H1 (cell line): ENCODE measurements at regions not wholly inside any gene's neighbourhood (a gene's known extent, or its start where the extent isn't known, plus 50 kb on each side); places are given as distances from the start of the nearest gene placed in this dataset.

ENCODE experiments used
- CTCF ChIA-PET: fragments of 300-600 bp; sonication (Branson Sonifier 250); formaldehyde crosslinking; loops from one replicate; lab custom pipeline; 2021; ENCODE audit not compliant: partially characterized antibody; lab: Charles Lee
- POLR2A ChIA-PET: fragments of 300-600 bp; sonication (Branson Sonifier 250); formaldehyde crosslinking; loops from one replicate; lab custom pipeline; 2021; ENCODE audit warnings: inconsistent platforms; ENCODE audit not compliant: partially characterized antibody; lab: Charles Lee
- DNase-seq, 2 experiments: peaks; one replicate each; pipeline versions ENCODE4 v3.0.0 to v3.0.0-alpha.2; 2010 to 2022; ENCODE audit warnings: low spot score in 2 of 2, low read depth in 1 of 2, mixed read lengths in 1 of 2
- FAIRE-seq: peaks from 2 replicates; lab custom pipeline; 2011; peaks lifted over from hg19 to GRCh38; lab: Jason Lieb, UNC
- H2AFZ ChIP-seq: 2 replicates; pipeline ENCODE4 v1.8.1; 2012; ENCODE audit warnings: low read length, inconsistent platforms
- H2AK5ac ChIP-seq: 2 replicates; pipeline ENCODE4 v1.6.1; 2013; ENCODE audit warnings: low read depth, low read length
- H2BK120ac ChIP-seq: replicated peaks from 2 replicates; pipeline ENCODE3; 2013; ENCODE audit warnings: low read depth, low read length, inconsistent platforms
- H2BK12ac ChIP-seq: 2 replicates; pipeline ENCODE4 v1.6.1; 2013; ENCODE audit warnings: low read depth, low read length
- H2BK15ac ChIP-seq: 2 replicates; pipeline ENCODE4 v1.6.1; 2013; ENCODE audit warnings: low read length
- H2BK20ac ChIP-seq: 2 replicates; pipeline ENCODE4 v1.6.1; 2013; ENCODE audit warnings: low read length
- H2BK5ac ChIP-seq: 2 replicates; pipeline ENCODE4 v1.6.1; 2013; ENCODE audit warnings: low read depth, low read length
- H3K14ac ChIP-seq: 2 replicates; pipeline ENCODE4 v1.6.1; 2013; ENCODE audit warnings: inconsistent platforms; ENCODE audit not compliant: insufficient read length
- H3K18ac ChIP-seq: 2 replicates; pipeline ENCODE4 v1.6.1; 2013; ENCODE audit warnings: low read length; ENCODE audit errors: extremely low read depth
- H3K23ac ChIP-seq: 2 replicates; pipeline ENCODE4 v1.6.1; 2013; ENCODE audit warnings: inconsistent platforms; ENCODE audit not compliant: insufficient read length
- H3K23me2 ChIP-seq: 2 replicates; pipeline ENCODE4 v1.6.1; 2013; ENCODE audit warnings: low read depth, low read length
- H3K27ac ChIP-seq: 2 replicates; pipeline ENCODE4 v1.6.1; 2011; ENCODE audit warnings: low read depth, low read length, inconsistent platforms
- H3K27me3 ChIP-seq, 4 experiments: replicated peaks in 1 of 4; 1 replicate in 1 of 4; 2 replicates in 3 of 4; pipeline versions ENCODE4 v1.6.1 to v1.8.1; 2011 to 2013; ENCODE audit warnings: low read length in 3 of 4, mild to moderate bottlenecking in 3 of 4, inconsistent platforms in 2 of 4, mixed read lengths in 2 of 4, moderate library complexity in 1 of 4; ENCODE audit not compliant: control insufficient read depth in 3 of 4, insufficient read depth in 3 of 4; ENCODE audit errors: extremely low read depth in 1 of 4
- H3K36me3 ChIP-seq, 4 experiments: 2 replicates each; pipeline versions ENCODE4 v1.6.1 to v1.8.1; 2011 to 2013; ENCODE audit warnings: mild to moderate bottlenecking in 4 of 4, low read length in 3 of 4, moderate library complexity in 2 of 4, control low read depth in 1 of 4, inconsistent platforms in 1 of 4; ENCODE audit not compliant: insufficient read depth in 4 of 4, control insufficient read depth in 2 of 4
- H3K4ac ChIP-seq: replicated peaks from 2 replicates; pipeline ENCODE3; 2013; ENCODE audit warnings: low read length, low read depth, mixed read lengths, inconsistent platforms; ENCODE audit not compliant: insufficient read length
- H3K4me1 ChIP-seq, 4 experiments: replicated peaks in 1 of 4; 1 replicate in 1 of 4; 2 replicates in 3 of 4; pipeline versions ENCODE4 v1.6.1 to v1.8.1; 2011 to 2013; ENCODE audit warnings: low read length in 3 of 4, inconsistent platforms in 2 of 4, mixed read lengths in 1 of 4; ENCODE audit not compliant: insufficient read depth in 4 of 4, control insufficient read depth in 3 of 4
- H3K4me2 ChIP-seq, 2 experiments: 2 replicates each; pipeline versions ENCODE4 v1.6.1 to v1.8.1; 2011 to 2013; ENCODE audit warnings: low read depth in 2 of 2, low read length in 2 of 2, control low read depth in 1 of 2, inconsistent platforms in 1 of 2, mild to moderate bottlenecking in 1 of 2; ENCODE audit not compliant: insufficient read depth in 1 of 2
- H3K4me3 ChIP-seq, 4 experiments: fragments of 200-600, 300-600 bp in 1 of 4; sonication (generic), shearing (Covaris generic), sonication (Bioruptor Twin) in 1 of 4; 2 replicates each; pipeline versions ENCODE4 v1.5.1 to v1.8.1; 2011 to 2016; ENCODE audit warnings: low read length in 4 of 4, low read depth in 3 of 4, control low read depth in 2 of 4, inconsistent platforms in 2 of 4, mild to moderate bottlenecking in 2 of 4, mixed read lengths in 1 of 4, moderate library complexity in 1 of 4; ENCODE audit not compliant: insufficient read depth in 2 of 4; ENCODE audit errors: extremely low read depth in 1 of 4
- H3K56ac ChIP-seq: replicated peaks from 2 replicates; pipeline ENCODE3; 2013; ENCODE audit warnings: low read depth, mild to moderate bottlenecking, mixed read lengths, low read length, inconsistent platforms; ENCODE audit not compliant: insufficient read length
- H3K79me1 ChIP-seq: 2 replicates; pipeline ENCODE4 v1.6.1; 2013; ENCODE audit warnings: low read depth, low read length, control low read depth
- H3K79me2 ChIP-seq, 2 experiments: 2 replicates each; pipeline versions ENCODE4 v1.6.1 to v1.8.1; 2012 to 2013; ENCODE audit warnings: low read length in 2 of 2, mild to moderate bottlenecking in 2 of 2, inconsistent platforms in 1 of 2; ENCODE audit not compliant: insufficient read depth in 2 of 2, control insufficient read depth in 1 of 2
- H3K9ac ChIP-seq, 4 experiments: replicated peaks in 1 of 4; 1 replicate in 1 of 4; 2 replicates in 3 of 4; pipeline versions ENCODE4 v1.6.1 to v1.8.1; 2011 to 2013; ENCODE audit warnings: low read depth in 3 of 4, low read length in 3 of 4, control low read depth in 2 of 4, mild to moderate bottlenecking in 2 of 4, moderate library complexity in 2 of 4, inconsistent platforms in 1 of 4; ENCODE audit errors: extremely low read depth in 1 of 4
- H3K9me3 ChIP-seq, 2 experiments: 2 replicates each; pipeline versions ENCODE4 v1.6.1 to v1.8.1; 2012 to 2013; ENCODE audit warnings: mild to moderate bottlenecking in 2 of 2, moderate library complexity in 2 of 2, control low read depth in 1 of 2, inconsistent platforms in 1 of 2, low read depth in 1 of 2, low read length in 1 of 2, mixed read lengths in 1 of 2; ENCODE audit not compliant: insufficient read depth in 2 of 2
- H4K20me1 ChIP-seq, 2 experiments: replicated peaks in 1 of 2; 2 replicates each; pipeline versions ENCODE3 to v1.8.1; 2011 to 2013; ENCODE audit warnings: inconsistent platforms in 2 of 2, low read length in 2 of 2, mild to moderate bottlenecking in 1 of 2; ENCODE audit not compliant: insufficient read depth in 2 of 2, control insufficient read depth in 1 of 2
- H4K5ac ChIP-seq: 2 replicates; pipeline ENCODE4 v1.6.1; 2013; ENCODE audit warnings: low read length, low read depth, mixed read lengths, inconsistent platforms; ENCODE audit not compliant: insufficient read length
- H4K8ac ChIP-seq: 2 replicates; pipeline ENCODE4 v1.8.0; 2013; ENCODE audit warnings: mild to moderate bottlenecking, moderate library complexity, low read length, inconsistent platforms; ENCODE audit not compliant: insufficient read depth; ENCODE audit errors: extremely low read depth
- H4K91ac ChIP-seq: replicated peaks from 2 replicates; pipeline ENCODE3; 2013; ENCODE audit warnings: low read length, mixed read lengths, inconsistent platforms; ENCODE audit not compliant: insufficient read length
- MAFK ChIP-seq: IDR thresholded peaks from 2 replicates; pipeline ENCODE4 v1.6.1; 2012; ENCODE audit warnings: low read depth, mild to moderate bottlenecking, improper control_type of control experiment, low read length
- POU5F1 ChIP-seq: IDR thresholded peaks from 2 replicates; pipeline ENCODE4 v1.6.1; 2011; ENCODE audit warnings: low read depth, mild to moderate bottlenecking, low read length, moderate library complexity
- SIRT6 ChIP-seq: IDR thresholded peaks from one replicate; pipeline ENCODE4 v1.7.1; 2012; ENCODE audit warnings: low read length, inconsistent platforms
- TAF7 ChIP-seq: optimal IDR thresholded peaks from 2 replicates; pipeline ENCODE3; 2011; ENCODE audit warnings: low read depth, mild to moderate bottlenecking, inconsistent platforms, low read length, moderate library complexity, borderline replicate concordance
- TEAD4 ChIP-seq: IDR thresholded peaks from 2 replicates; pipeline ENCODE4 v1.6.1; 2012; ENCODE audit warnings: low read depth, low read length, inconsistent platforms, mixed read lengths
- YY1 ChIP-seq: IDR thresholded peaks from 2 replicates; pipeline ENCODE4 v1.6.1; 2011; ENCODE audit warnings: low read depth, mild to moderate bottlenecking, low read length
- WGBS, 2 experiments: shearing (Covaris generic) in 1 of 2; methylation state at CpG; one replicate each; pipeline versions ENCODE4 v1.1.6 to v1.1.7; 2013 to 2015; ENCODE audit warnings: low lambda C conversion rate in 2 of 2, mixed read lengths in 2 of 2, inconsistent platforms in 1 of 2, low coverage in 1 of 2, missing lambda C conversion rate in 1 of 2; ENCODE audit not compliant: insufficient replicate concordance in 2 of 2, insufficient coverage in 1 of 2, insufficient read length in 1 of 2; ENCODE audit errors: extremely low coverage in 1 of 2, missing lambda C conversion rate in 1 of 2; 5-methylcytosine and 5-hydroxymethylcytosine counted together

- no peak overlapping the region for H2BK120ac ChIP-seq
- H3K4me2 ChIP-seq: peak overlapping the region in 1 of 2 experiments; percentile 2; a peak in 1 of 4 replicates
- DNase-seq (peak in 1 of 2 experiments; percentile 17), FAIRE-seq (no peak)
- POLR2A ChIA-PET: interaction anchor here (1.3 kb wide), 1 partner anchor 10 kb away, joined by 4 read pairs; no protein-coding TSS in a partner anchor
- H3K79me2 ChIP-seq: no peaks in the 10 kb centered on the region
- no peaks in the 10 kb centered on the region; the same call in 1 of the 2 replicates for H3K79me1 ChIP-seq
- H3K4me1 ChIP-seq: peaks cover 0 to 5% (median 2%) of the 10 kb centered on the region in 4 experiments; a peak in 4 of 7 replicates
- 80% methylated on average over 1 of the region's 1 CpG; no CpG with 5 or more reads in 1 of the 2 experiments for WGBS, 2 experiments
- no peak overlapping the region for H4K91ac ChIP-seq
- peak overlapping the region in 1 of 4 experiments; percentile 6; a peak in 1 of 8 replicates for H3K4me3 ChIP-seq
- no peak overlapping the region for H2BK5ac ChIP-seq
- H3K23me2 ChIP-seq: no peaks in the 10 kb centered on the region
- H3K4ac ChIP-seq: no peak overlapping the region
- CTCF ChIA-PET: interaction anchor here (0.9 to 1.5 kb wide), 3 partner anchors 13 to 59 kb away, joined by 3 to 5 read pairs (median 3); no protein-coding TSS in a partner anchor
- H4K20me1 ChIP-seq: no peaks in the 10 kb centered on the region
- H3K23ac ChIP-seq: no peak overlapping the region
- H3K27ac ChIP-seq: no peak overlapping the region
- no peak overlapping the region for H2BK12ac ChIP-seq
- H3K36me3 ChIP-seq: no peaks in the 10 kb centered on the region; a peak in 2 of 8 replicates
- no peak overlapping the region for H2AFZ ChIP-seq
- H2AK5ac ChIP-seq: no peak overlapping the region
- H3K9ac ChIP-seq: no peak overlapping the region
- peaks cover 7 to 26% of the 10 kb centered on the region in 2 experiments; a peak in 3 of 4 replicates for H3K9me3 ChIP-seq
- H3K14ac ChIP-seq: no peak overlapping the region
- H3K18ac ChIP-seq: no peak overlapping the region; the same call in 1 of the 2 replicates
- no peak overlapping the region for H4K8ac ChIP-seq
- H2BK20ac ChIP-seq: no peak overlapping the region
- H2BK15ac ChIP-seq: no peak overlapping the region
- no peak overlapping the region for H3K56ac ChIP-seq
- H4K5ac ChIP-seq: no peak overlapping the region
- no peaks in the 10 kb centered on the region for H3K27me3 ChIP-seq
- TF ChIP-seq TEAD4 (no peak), MAFK (no peak), YY1 (no peak), TAF7 (no peak), POU5F1 (no peak), SIRT6 (no peak)
These were observed 267.2 kb upstream of the DIO3 start for GRCh38 chr14:101294136-101294535.
